Transverse colon (tissue), 4 donors: ENCODE measurements at regions not wholly inside any gene's neighbourhood (a gene's known extent, or its start where the extent isn't known, plus 50 kb on each side); places are given as distances from the start of the nearest gene placed in this dataset.

Experiments used
- DNase-seq: peaks from one replicate; pipeline ENCODE4 v3.0.0-alpha.2; 2019
- H3K27ac ChIP-seq, 4 donors: fragments of 200-600 bp; sonication (generic); 2 replicates each; pipeline ENCODE4 v1.5.1; 2016 to 2018; ENCODE audit warnings: inconsistent platforms in 4 of 4
- H3K27me3 ChIP-seq: fragments of 200-600 bp; sonication (generic); 2 replicates; pipeline ENCODE4 v1.5.1; 2017; ENCODE audit warnings: inconsistent platforms
- H3K36me3 ChIP-seq, 4 donors: fragments of 200-600 bp; sonication (generic); 2 replicates each; pipeline ENCODE4 v1.5.1; 2017 to 2019; ENCODE audit warnings: inconsistent platforms in 4 of 4
- H3K4me1 ChIP-seq, 4 donors: fragments of 200-600 bp; sonication (generic); 2 replicates each; pipeline ENCODE4 v1.5.1; 2017 to 2020; ENCODE audit warnings: inconsistent platforms in 4 of 4
- H3K4me3 ChIP-seq, 4 donors: fragments of 200-600 bp; sonication (generic); 1 replicate in 1 of 4; 2 replicates in 3 of 4; pipeline versions ENCODE4 v1.5.1 to v1.6.1; 2017 to 2019; ENCODE audit warnings: inconsistent platforms in 4 of 4
- H3K9me3 ChIP-seq, 2 donors: fragments of 200-600 bp; sonication (generic); 2 replicates each; pipeline ENCODE4 v1.5.1; 2017 to 2019; ENCODE audit warnings: inconsistent platforms in 2 of 2
- EP300 ChIP-seq: sonication (generic); formaldehyde crosslinking; IDR thresholded peaks from one replicate; pipeline ENCODE4 v1.6.1; 2017; ENCODE audit warnings: antibody characterized with exemption, low read depth
- POLR2A ChIP-seq: fragments of 450-650 bp; IDR thresholded peaks from one replicate; pipeline ENCODE4 v1.6.1; 2016; ENCODE audit warnings: antibody characterized with exemption, mild to moderate bottlenecking, moderate library complexity
- POLR2AphosphoS5 ChIP-seq, 3 donors: sonication (generic); formaldehyde crosslinking; IDR thresholded peaks; one replicate each; pipeline ENCODE4 v1.6.1; 2016; ENCODE audit warnings: antibody characterized with exemption in 3 of 3
- WGBS, 2 donors: methylation state at CpG; one replicate each; pipeline ENCODE4 v1.1.5; 2018; ENCODE audit warnings: low coverage in 1 of 2; 5-methylcytosine and 5-hydroxymethylcytosine counted together
- in situ Hi-C, 4 donors: fragments of 200-750 bp; cut with MboI; loops; one replicate each; pipeline versions ENCODE4 v1.15.0 to v1.15.1; 2017; ENCODE audit warnings: low sequenced_read_pairs in 3 of 4, low pct_ligation_motif_present in 1 of 4, low pct_unique_long_range_greater_than_20kb in 1 of 4
- intact Hi-C: fragments of 100-400 bp; cut with DNase I; formaldehyde crosslinking; loops from one replicate; pipeline ENCODE4 v1.15.1; 2023; ENCODE audit warnings: low total_unique reads
- TF ChIP-seq, protein P1 (sequence below), 5 experiments: fragments of 200-600 bp in 3 of 5; fragments of 450-650 bp in 2 of 5; sonication (generic) in 3 of 5; IDR thresholded peaks; 1 replicate in 2 of 5; 2 replicates in 3 of 5; pipeline ENCODE4 v1.5.1; 2016 to 2017; ENCODE audit warnings: antibody characterized with exemption in 5 of 5, inconsistent platforms in 3 of 5, mild to moderate bottlenecking in 2 of 5, moderate library complexity in 1 of 5

DNA sequence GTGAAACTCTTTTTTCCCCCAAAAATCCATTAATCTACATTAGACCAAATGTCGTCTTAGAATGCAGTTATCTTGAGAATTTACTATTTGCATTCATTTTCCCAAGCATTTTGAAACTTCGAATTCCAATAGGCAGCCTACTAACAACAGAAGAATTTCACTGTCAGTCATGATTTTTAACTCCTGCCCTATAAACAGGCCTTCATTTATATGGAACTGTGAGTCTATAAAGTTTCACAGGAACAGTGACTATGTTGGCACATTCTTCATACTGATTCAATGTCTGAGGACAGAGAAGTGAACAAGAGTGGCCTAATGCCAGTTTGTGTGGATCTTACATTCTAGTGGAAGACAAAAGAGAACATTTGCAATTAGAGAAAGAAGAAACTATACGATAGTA lies 198.0 kb downstream of the PCDH17 start:
- intact Hi-C loops = no loop called here
- in situ Hi-C loops = no loop called here
- WGBS, 2 donors = 76 to 77% methylated on average over 3 of the region's 3 CpGs

GRCh38 chr13:57832187-57832586 lies 200.6 kb downstream of the PCDH17 start:
- WGBS, 2 donors = 91% methylated on average over 8 of the region's 8 CpGs; no CpG with 5 or more reads in 1 of the 2 donors
- in situ Hi-C loops = no loop called here

More for the DNA sequence above, 198.0 kb downstream of the PCDH17 start:
- H3K27me3 ChIP-seq = no peaks in the 10 kb centered on the region
- no peaks in the 10 kb centered on the region for H3K9me3 ChIP-seq
- no peak overlapping the region for H3K4me3 ChIP-seq
- no peak for DNase-seq
- no peak overlapping the region for H3K27ac ChIP-seq
- no peak for TF ChIP-seq POLR2AphosphoS5 (IDR thresholded peaks at IDR 0.05)
- TF ChIP-seq, protein P1, sequence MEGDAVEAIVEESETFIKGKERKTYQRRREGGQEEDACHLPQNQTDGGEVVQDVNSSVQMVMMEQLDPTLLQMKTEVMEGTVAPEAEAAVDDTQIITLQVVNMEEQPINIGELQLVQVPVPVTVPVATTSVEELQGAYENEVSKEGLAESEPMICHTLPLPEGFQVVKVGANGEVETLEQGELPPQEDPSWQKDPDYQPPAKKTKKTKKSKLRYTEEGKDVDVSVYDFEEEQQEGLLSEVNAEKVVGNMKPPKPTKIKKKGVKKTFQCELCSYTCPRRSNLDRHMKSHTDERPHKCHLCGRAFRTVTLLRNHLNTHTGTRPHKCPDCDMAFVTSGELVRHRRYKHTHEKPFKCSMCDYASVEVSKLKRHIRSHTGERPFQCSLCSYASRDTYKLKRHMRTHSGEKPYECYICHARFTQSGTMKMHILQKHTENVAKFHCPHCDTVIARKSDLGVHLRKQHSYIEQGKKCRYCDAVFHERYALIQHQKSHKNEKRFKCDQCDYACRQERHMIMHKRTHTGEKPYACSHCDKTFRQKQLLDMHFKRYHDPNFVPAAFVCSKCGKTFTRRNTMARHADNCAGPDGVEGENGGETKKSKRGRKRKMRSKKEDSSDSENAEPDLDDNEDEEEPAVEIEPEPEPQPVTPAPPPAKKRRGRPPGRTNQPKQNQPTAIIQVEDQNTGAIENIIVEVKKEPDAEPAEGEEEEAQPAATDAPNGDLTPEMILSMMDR (IDR thresholded peaks at IDR 0.05) = no peak
- no peak for TF ChIP-seq EP300
- TF ChIP-seq POLR2A = no peak
- H3K36me3 ChIP-seq = no peaks in the 10 kb centered on the region
- H3K4me1 ChIP-seq = no peaks in the 10 kb centered on the region

DNA sequence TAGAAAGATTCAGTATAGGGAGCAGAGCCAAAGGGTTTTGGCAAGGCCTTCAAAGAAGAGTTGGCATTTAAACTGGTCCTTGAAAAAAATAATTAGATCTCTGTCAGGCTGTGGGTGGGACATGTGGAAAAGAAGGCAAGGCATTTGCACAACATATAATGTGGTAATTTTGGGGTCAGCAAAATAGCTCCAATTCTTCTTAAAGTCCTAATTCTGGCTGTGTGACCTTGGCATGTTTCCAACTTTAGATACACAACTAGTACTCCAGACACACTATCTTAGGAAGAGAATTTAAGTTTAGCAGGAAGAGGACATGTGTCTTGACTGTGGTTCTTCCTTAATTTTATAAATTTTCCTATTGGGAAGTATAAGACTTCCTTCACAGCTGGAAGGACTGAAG lies 206.3 kb downstream of the PCDH17 start:
- H3K36me3 ChIP-seq = no peaks in the 10 kb centered on the region
- TF ChIP-seq EP300 (no peak), POLR2AphosphoS5 (IDR thresholded peaks at IDR 0.05) (no peak), POLR2A (no peak)
- TF ChIP-seq, protein P1 (IDR thresholded peaks at IDR 0.05) = no peak
- no peaks in the 10 kb centered on the region for H3K9me3 ChIP-seq
- no peaks in the 10 kb centered on the region for H3K4me1 ChIP-seq
- H3K4me3 ChIP-seq = no peak overlapping the region
- no peak for DNase-seq
- in situ Hi-C loops (no loop called here), intact Hi-C loops (no loop called here)
- no peaks in the 10 kb centered on the region for H3K27me3 ChIP-seq
- H3K27ac ChIP-seq = no peak overlapping the region

More at GRCh38 chr13:57832187-57832586, 200.6 kb downstream of the PCDH17 start:
- no peaks in the 10 kb centered on the region for H3K27me3 ChIP-seq
- no peak for TF ChIP-seq EP300
- TF ChIP-seq, protein P1 (IDR thresholded peaks at IDR 0.05) = no peak
- no peak for TF ChIP-seq POLR2A
- no peak for TF ChIP-seq POLR2AphosphoS5 (IDR thresholded peaks at IDR 0.05)
- no peak overlapping the region for H3K27ac ChIP-seq
- H3K4me3 ChIP-seq = no peak overlapping the region
- H3K9me3 ChIP-seq = no peaks in the 10 kb centered on the region
- H3K36me3 ChIP-seq = no peaks in the 10 kb centered on the region
- no peak for DNase-seq
- H3K4me1 ChIP-seq = no peaks in the 10 kb centered on the region
- intact Hi-C loops = no loop called here

GRCh38 chr13:57843521-57843920 lies 212.0 kb downstream of the PCDH17 start:
- intact Hi-C loops = no loop called here
- Histone ChIP-seq H3K27ac (no peak overlapping the region), H3K4me1 (no peaks in the 10 kb centered on the region), H3K4me3 (no peak overlapping the region), H3K36me3 (no peaks in the 10 kb centered on the region), H3K27me3 (no peaks in the 10 kb centered on the region), H3K9me3 (peaks cover 0 to 16% of the 10 kb centered on the region in 2 donors)
- in situ Hi-C loops = no loop called here
- 64 to 69% methylated on average over 1 of the region's 1 CpG for WGBS, 2 donors
- TF ChIP-seq POLR2A = no peak
- DNase-seq = no peak

DNA sequence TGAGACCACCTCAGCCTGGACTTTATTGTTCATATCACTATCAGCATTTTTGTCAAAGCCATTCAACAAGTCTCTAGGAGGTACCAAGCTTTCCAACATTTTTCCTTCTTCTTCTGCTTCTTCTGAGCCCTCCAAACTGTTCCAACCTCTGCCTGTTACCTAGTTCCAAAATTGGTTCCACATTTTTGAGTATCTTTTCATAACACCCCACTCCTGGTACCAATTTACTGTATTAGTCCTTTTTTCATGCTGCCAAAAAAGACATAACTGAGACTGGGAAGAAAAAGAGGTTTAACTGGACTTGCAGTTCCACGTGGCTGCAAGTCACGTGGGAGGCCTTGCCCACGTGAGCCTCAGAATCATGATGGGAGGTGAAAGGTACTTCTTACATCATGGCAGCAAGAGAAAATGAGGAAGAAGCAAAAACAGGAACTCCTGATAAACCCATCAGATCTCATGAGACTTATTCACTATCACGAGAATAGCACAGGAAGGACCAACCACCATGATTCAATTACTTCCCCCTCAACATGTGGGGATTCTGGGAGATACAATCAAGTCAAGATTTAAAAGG lies 215.1 kb downstream of the PCDH17 start:
- H3K9me3 ChIP-seq = peaks cover 0 to 16% of the 10 kb centered on the region in 2 donors

More for the DNA sequence above, 215.1 kb downstream of the PCDH17 start:
- no peaks in the 10 kb centered on the region for H3K4me1 ChIP-seq
- no peak overlapping the region for H3K4me3 ChIP-seq
- H3K27ac ChIP-seq = no peak overlapping the region
- 70 to 75% methylated on average over 4 of the region's 4 CpGs for WGBS, 2 donors
- no peaks in the 10 kb centered on the region for H3K27me3 ChIP-seq
- intact Hi-C loops (no loop called here), in situ Hi-C loops (no loop called here)
- TF ChIP-seq POLR2AphosphoS5 (IDR thresholded peaks at IDR 0.05) (no peak), EP300 (no peak), POLR2A (no peak)
- TF ChIP-seq, protein P1 (IDR thresholded peaks at IDR 0.05) = no peak
- DNase-seq = no peak
- H3K36me3 ChIP-seq = no peaks in the 10 kb centered on the region
